ENCODE measurements at regions not wholly inside any gene's neighbourhood (a gene's known extent, or its start where the extent isn't known, plus 50 kb on each side); places are given as distances from the start of the nearest gene placed in this dataset.

- peaks cover 5% of the 10 kb centered on the region for H3K4me1 ChIP-seq
- TF ChIP-seq POLR2AphosphoS5 (IDR thresholded peaks at IDR 0.05; ENCODE audit: insufficient read depth in 1 of 2, low read depth in 1 of 2) (no peak), POLR2A (IDR thresholded peaks at IDR 0.05) (no peak), CTCF (IDR thresholded peaks at IDR 0.05) (no peak)
- intact Hi-C loops (cut with DNase I) = no loop called here
- DNase-seq (ENCODE audit: extremely low spot score in 2 of 2) = no peak
- H3K27ac ChIP-seq = no peak overlapping the region
- H3K36me3 ChIP-seq = no peaks in the 10 kb centered on the region
- no peaks in the 10 kb centered on the region for H3K27me3 ChIP-seq
- no peak overlapping the region for H3K4me3 ChIP-seq
- no peaks in the 10 kb centered on the region for H3K9me3 ChIP-seq
These were observed 295.2 kb upstream of the THBS1 start for GRCh38 chr15:39285663-39286062.

- H3K9me3 ChIP-seq = no peaks in the 10 kb centered on the region
- no peak overlapping the region for H3K27ac ChIP-seq
- no peak for DNase-seq (ENCODE audit: extremely low spot score in 2 of 2)
- no peaks in the 10 kb centered on the region for H3K36me3 ChIP-seq
- no peak overlapping the region for H3K4me3 ChIP-seq
- H3K27me3 ChIP-seq = no peaks in the 10 kb centered on the region
- peaks cover 5% of the 10 kb centered on the region for H3K4me1 ChIP-seq
- TF ChIP-seq CTCF (IDR thresholded peaks at IDR 0.05) (no peak), POLR2A (IDR thresholded peaks at IDR 0.05) (no peak), POLR2AphosphoS5 (IDR thresholded peaks at IDR 0.05; ENCODE audit: insufficient read depth in 1 of 2, low read depth in 1 of 2) (no peak)
- intact Hi-C loops (cut with DNase I) = no loop called here
These were observed 294.2 kb upstream of the THBS1 start for GRCh38 chr15:39286706-39287105.

- no peak overlapping the region for H3K27ac ChIP-seq
- no peaks in the 10 kb centered on the region for H3K36me3 ChIP-seq
- no peaks in the 10 kb centered on the region for H3K27me3 ChIP-seq
- no peak for DNase-seq (ENCODE audit: extremely low spot score in 2 of 2)
- intact Hi-C loops (cut with DNase I) = no loop called here
- H3K4me3 ChIP-seq = no peak overlapping the region
- TF ChIP-seq POLR2AphosphoS5 (IDR thresholded peaks at IDR 0.05; ENCODE audit: insufficient read depth in 1 of 2, low read depth in 1 of 2) (no peak), POLR2A (IDR thresholded peaks at IDR 0.05) (no peak), CTCF (IDR thresholded peaks at IDR 0.05) (no peak)
- peaks cover 5% of the 10 kb centered on the region for H3K4me1 ChIP-seq
- no peaks in the 10 kb centered on the region for H3K9me3 ChIP-seq
These were observed 293.3 kb upstream of the THBS1 start for GRCh38 chr15:39287322-39288195.

GRCh38 chr15:39290711-39291435 lies 290.0 kb upstream of the THBS1 start:
- H3K4me3 ChIP-seq = no peak overlapping the region
- H3K4me1 ChIP-seq = no peaks in the 10 kb centered on the region
- DNase-seq (ENCODE audit: extremely low spot score in 2 of 2) = no peak
- H3K27ac ChIP-seq = no peak overlapping the region
- no peaks in the 10 kb centered on the region for H3K9me3 ChIP-seq
- intact Hi-C loops (cut with DNase I) = no loop called here
- H3K36me3 ChIP-seq = no peaks in the 10 kb centered on the region
- no peaks in the 10 kb centered on the region for H3K27me3 ChIP-seq
- no peak for TF ChIP-seq POLR2A (IDR thresholded peaks at IDR 0.05)
- no peak for TF ChIP-seq POLR2AphosphoS5 (IDR thresholded peaks at IDR 0.05; ENCODE audit: insufficient read depth in 1 of 2, low read depth in 1 of 2)
- no peak for TF ChIP-seq CTCF (IDR thresholded peaks at IDR 0.05)

GRCh38 chr15:39291690-39292089 lies 289.2 kb upstream of the THBS1 start:
- Histone ChIP-seq H3K4me1 (no peaks in the 10 kb centered on the region), H3K27ac (no peak overlapping the region), H3K4me3 (no peak overlapping the region), H3K9me3 (no peaks in the 10 kb centered on the region), H3K27me3 (no peaks in the 10 kb centered on the region), H3K36me3 (no peaks in the 10 kb centered on the region)
- no peak for DNase-seq (ENCODE audit: extremely low spot score in 2 of 2)
- TF ChIP-seq POLR2A (IDR thresholded peaks at IDR 0.05) (no peak), CTCF (IDR thresholded peaks at IDR 0.05) (no peak), POLR2AphosphoS5 (IDR thresholded peaks at IDR 0.05; ENCODE audit: insufficient read depth in 1 of 2, low read depth in 1 of 2) (no peak)
- intact Hi-C loops (cut with DNase I) = no loop called here

Data from vagina (tissue), 2 donors.